Body of pancreas (tissue), 4 donors: ENCODE measurements at regions not wholly inside any gene's neighbourhood (a gene's known extent, or its start where the extent isn't known, plus 50 kb on each side); places are given as distances from the start of the nearest gene placed in this dataset.

Experiments used
- POLR2A ChIP-seq, 3 donors: fragments of 450-650 bp; IDR thresholded peaks; one replicate each; pipeline ENCODE4 v1.6.1; 2016; ENCODE audit warnings: antibody characterized with exemption in 3 of 3, mild to moderate bottlenecking in 2 of 3
- TF ChIP-seq, protein P1 (sequence below), 7 experiments: fragments of 450-650 bp in 4 of 7; fragments of 200-600 bp in 3 of 7; sonication (generic) in 3 of 7; IDR thresholded peaks; one replicate each; pipeline ENCODE4 v1.5.1; 2016 to 2019; ENCODE audit warnings: antibody characterized with exemption in 7 of 7

DNA sequence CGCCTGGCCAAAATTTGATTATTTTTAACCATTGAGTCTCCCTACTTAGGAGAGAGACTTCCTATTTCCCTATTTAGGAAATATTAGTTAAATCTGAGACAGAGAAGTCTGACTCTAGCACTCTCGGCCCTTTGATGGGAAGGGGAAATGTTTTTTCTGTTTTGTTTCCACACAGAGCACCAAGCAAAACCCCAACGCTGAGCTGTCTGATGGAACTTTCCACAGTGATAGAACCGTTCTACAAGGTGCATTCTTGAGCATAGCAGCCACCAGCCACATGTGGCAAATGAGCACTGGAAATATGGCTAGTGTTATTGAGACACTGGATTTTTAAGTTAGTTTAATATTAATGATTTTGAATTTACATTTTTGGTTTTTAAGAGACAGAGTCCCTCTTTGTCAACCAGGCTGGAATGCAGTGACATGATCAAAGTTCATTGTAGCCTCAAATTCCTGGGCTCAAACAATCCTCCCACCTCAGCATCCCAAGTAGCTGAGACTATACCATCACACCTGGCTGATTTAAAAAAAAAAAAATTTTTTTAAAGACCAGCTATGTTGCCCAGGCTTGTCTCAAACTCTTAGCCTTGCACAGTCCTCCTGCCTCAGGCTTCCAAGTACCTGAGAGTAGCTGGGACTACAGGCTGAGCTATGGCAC, 77.3 kb upstream of the GALNT2 start:
- TF ChIP-seq, protein P1, sequence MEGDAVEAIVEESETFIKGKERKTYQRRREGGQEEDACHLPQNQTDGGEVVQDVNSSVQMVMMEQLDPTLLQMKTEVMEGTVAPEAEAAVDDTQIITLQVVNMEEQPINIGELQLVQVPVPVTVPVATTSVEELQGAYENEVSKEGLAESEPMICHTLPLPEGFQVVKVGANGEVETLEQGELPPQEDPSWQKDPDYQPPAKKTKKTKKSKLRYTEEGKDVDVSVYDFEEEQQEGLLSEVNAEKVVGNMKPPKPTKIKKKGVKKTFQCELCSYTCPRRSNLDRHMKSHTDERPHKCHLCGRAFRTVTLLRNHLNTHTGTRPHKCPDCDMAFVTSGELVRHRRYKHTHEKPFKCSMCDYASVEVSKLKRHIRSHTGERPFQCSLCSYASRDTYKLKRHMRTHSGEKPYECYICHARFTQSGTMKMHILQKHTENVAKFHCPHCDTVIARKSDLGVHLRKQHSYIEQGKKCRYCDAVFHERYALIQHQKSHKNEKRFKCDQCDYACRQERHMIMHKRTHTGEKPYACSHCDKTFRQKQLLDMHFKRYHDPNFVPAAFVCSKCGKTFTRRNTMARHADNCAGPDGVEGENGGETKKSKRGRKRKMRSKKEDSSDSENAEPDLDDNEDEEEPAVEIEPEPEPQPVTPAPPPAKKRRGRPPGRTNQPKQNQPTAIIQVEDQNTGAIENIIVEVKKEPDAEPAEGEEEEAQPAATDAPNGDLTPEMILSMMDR (IDR thresholded peaks at IDR 0.05), result no peak
- TF ChIP-seq POLR2A (IDR thresholded peaks at IDR 0.05), result no peak
